OCI-LY1 (cell line): ENCODE measurements at regions not wholly inside any gene's neighbourhood (a gene's known extent, or its start where the extent isn't known, plus 50 kb on each side); places are given as distances from the start of the nearest gene placed in this dataset.

ENCODE experiments used
- H2AFZ ChIP-seq: fragments of 200-600 bp; sonication (generic), shearing (Covaris generic); 2 replicates; pipeline ENCODE4 v1.6.0; 2014; ENCODE audit warnings: antibody characterized with exemption, mild to moderate bottlenecking, low read length
- H3F3A ChIP-seq: fragments of 200-600 bp; sonication (generic), shearing (Covaris generic); 2 replicates; pipeline ENCODE4 v1.6.0; 2014; ENCODE audit warnings: mild to moderate bottlenecking, antibody characterized with exemption, low read length, moderate library complexity; ENCODE audit not compliant: insufficient read depth
- H3K27ac ChIP-seq: fragments of 200-600 bp; sonication (generic); 2 replicates; pipeline ENCODE4 v1.5.1; 2014; ENCODE audit warnings: low read length, mixed run types, mild to moderate bottlenecking, low read depth; ENCODE audit not compliant: poor library complexity, severe bottlenecking
- H3K27me3 ChIP-seq: fragments of 200-600 bp; sonication (generic); 2 replicates; pipeline ENCODE4 v1.6.0; 2014; ENCODE audit warnings: antibody characterized with exemption, mild to moderate bottlenecking, low read length, moderate library complexity; ENCODE audit not compliant: insufficient read depth
- H3K36me3 ChIP-seq: fragments of 200-600 bp; sonication (generic); 2 replicates; pipeline ENCODE4 v1.6.1; 2014; ENCODE audit warnings: mild to moderate bottlenecking, antibody characterized with exemption, low read length, moderate library complexity, mixed read lengths; ENCODE audit not compliant: insufficient read depth
- H3K4me1 ChIP-seq: fragments of 200-600 bp; sonication (generic); 2 replicates; pipeline ENCODE4 v1.5.1; 2014; ENCODE audit warnings: mild to moderate bottlenecking, low read length, moderate library complexity; ENCODE audit not compliant: insufficient read depth, severe bottlenecking
- H3K4me2 ChIP-seq: fragments of 200-600 bp; sonication (generic), shearing (Covaris generic); 2 replicates; pipeline ENCODE4 v1.6.1; 2014; ENCODE audit warnings: low read length
- H3K4me3 ChIP-seq: fragments of 200-600 bp; sonication (generic); 2 replicates; pipeline ENCODE4 v1.5.1; 2014; ENCODE audit warnings: low read length, low read depth, mild to moderate bottlenecking, mixed read lengths; ENCODE audit not compliant: poor library complexity, severe bottlenecking
- H3K79me2 ChIP-seq: fragments of 200-600 bp; shearing (Covaris generic); 2 replicates; pipeline ENCODE4 v1.6.1; 2016; ENCODE audit warnings: mixed run types, low read length, mixed read lengths; ENCODE audit not compliant: insufficient read depth
- H3K9ac ChIP-seq: fragments of 200-600 bp; sonication (generic), shearing (Covaris generic); 2 replicates; pipeline ENCODE4 v1.6.1; 2014; ENCODE audit warnings: mild to moderate bottlenecking, low read length, mixed read lengths
- H3K9me2 ChIP-seq: fragments of 200-600 bp; sonication (generic), shearing (Covaris generic); 2 replicates; pipeline ENCODE4 v1.6.1; 2014; ENCODE audit warnings: low read depth, mild to moderate bottlenecking, low read length, mixed read lengths
- H3K9me3 ChIP-seq: fragments of 200-600 bp; shearing (Covaris generic); 2 replicates; pipeline ENCODE4 v1.6.1; 2014; ENCODE audit warnings: low read length, mixed read lengths
- H4K20me1 ChIP-seq: fragments of 200-600 bp; sonication (generic), shearing (Covaris generic); 2 replicates; pipeline ENCODE4 v1.6.0; 2016; ENCODE audit warnings: mild to moderate bottlenecking, low read length; ENCODE audit not compliant: insufficient read depth
- EZH2 ChIP-seq: fragments of 200-600 bp; sonication (generic), shearing (Covaris generic); IDR thresholded peaks from 2 replicates; pipeline ENCODE4 v1.8.0; 2017; ENCODE audit warnings: borderline replicate concordance, mixed run types, mild to moderate bottlenecking, antibody characterized with exemption, low read length, moderate library complexity, mixed read lengths
- TF ChIP-seq, protein P1 (sequence below): fragments of 200-600 bp; sonication (generic), shearing (Covaris generic); IDR thresholded peaks from 2 replicates; pipeline ENCODE4 v1.5.1; 2017; ENCODE audit warnings: mild to moderate bottlenecking, antibody characterized with exemption, low read length, moderate library complexity, mixed read lengths

DNA sequence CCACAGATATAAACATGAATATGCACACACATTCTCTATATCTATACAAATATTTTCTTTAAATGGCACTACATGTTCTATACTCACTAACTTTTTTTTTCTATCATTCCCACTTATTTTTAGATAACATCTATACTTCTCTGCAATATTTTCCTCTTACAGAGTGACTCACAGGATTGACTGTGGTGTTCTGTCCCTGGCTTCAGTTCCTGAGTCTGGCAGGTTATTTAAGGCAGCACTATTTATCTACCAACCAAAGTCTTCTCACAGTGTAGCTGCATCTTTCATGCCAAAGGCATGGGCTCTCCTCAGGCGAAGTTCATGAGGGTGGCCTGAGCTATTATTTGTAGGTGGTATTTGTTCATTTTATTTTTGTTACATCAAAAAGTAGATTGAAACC lies 409.0 kb downstream of the PRR16 start:
- no peak overlapping the region for H3K4me2 ChIP-seq
- no peaks in the 10 kb centered on the region for H3K27me3 ChIP-seq
- no peaks in the 10 kb centered on the region for H3K36me3 ChIP-seq
- no peak overlapping the region for H3K9ac ChIP-seq
- no peaks in the 10 kb centered on the region for H3K9me3 ChIP-seq
- no peaks in the 10 kb centered on the region for H3F3A ChIP-seq
- H3K27ac ChIP-seq, result no peak overlapping the region
- no peaks in the 10 kb centered on the region for H3K4me1 ChIP-seq
- no peaks in the 10 kb centered on the region for H3K9me2 ChIP-seq
- H3K4me3 ChIP-seq, result no peak overlapping the region
- TF ChIP-seq, protein P1, sequence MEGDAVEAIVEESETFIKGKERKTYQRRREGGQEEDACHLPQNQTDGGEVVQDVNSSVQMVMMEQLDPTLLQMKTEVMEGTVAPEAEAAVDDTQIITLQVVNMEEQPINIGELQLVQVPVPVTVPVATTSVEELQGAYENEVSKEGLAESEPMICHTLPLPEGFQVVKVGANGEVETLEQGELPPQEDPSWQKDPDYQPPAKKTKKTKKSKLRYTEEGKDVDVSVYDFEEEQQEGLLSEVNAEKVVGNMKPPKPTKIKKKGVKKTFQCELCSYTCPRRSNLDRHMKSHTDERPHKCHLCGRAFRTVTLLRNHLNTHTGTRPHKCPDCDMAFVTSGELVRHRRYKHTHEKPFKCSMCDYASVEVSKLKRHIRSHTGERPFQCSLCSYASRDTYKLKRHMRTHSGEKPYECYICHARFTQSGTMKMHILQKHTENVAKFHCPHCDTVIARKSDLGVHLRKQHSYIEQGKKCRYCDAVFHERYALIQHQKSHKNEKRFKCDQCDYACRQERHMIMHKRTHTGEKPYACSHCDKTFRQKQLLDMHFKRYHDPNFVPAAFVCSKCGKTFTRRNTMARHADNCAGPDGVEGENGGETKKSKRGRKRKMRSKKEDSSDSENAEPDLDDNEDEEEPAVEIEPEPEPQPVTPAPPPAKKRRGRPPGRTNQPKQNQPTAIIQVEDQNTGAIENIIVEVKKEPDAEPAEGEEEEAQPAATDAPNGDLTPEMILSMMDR, result no peak
- no peak for TF ChIP-seq EZH2
- no peak overlapping the region for H2AFZ ChIP-seq
- no peaks in the 10 kb centered on the region for H3K79me2 ChIP-seq
- H4K20me1 ChIP-seq, result no peaks in the 10 kb centered on the region

DNA sequence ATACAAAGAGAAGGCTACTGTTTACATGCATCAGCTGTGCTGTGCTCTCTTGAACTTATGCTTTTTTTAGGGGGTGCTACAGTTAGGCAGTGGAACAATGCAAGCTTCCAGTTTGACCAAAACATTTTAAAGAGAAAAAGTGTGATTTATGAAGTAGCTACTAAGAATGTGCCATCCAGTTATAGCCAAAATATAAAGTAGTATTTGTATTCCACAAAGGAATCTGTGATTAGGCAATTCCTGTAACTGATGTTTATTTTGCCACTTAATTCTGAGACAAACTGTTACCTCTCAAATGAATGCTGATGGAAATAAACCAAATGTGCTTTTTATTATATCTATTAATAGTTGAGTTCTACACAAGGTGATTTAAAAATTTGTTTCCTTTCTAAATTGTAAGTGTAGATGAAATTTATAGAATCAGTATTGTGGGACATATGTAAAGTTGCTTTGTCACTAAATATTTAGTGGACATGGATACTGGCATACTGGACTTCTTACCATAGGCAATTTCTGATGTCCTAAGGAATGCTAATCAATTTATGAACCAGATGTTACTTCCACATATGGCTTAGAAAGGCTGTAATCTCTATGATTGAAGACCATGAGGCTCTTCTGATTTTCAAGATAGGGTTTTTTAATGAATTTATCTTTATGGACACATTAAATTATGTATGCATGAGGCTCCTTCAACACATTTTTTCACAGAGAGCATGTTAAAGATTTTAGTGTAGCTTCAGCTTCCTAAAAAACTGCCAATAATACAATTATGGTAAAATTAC lies 410.2 kb downstream of the PRR16 start:
- H3K27me3 ChIP-seq, result no peaks in the 10 kb centered on the region
- H2AFZ ChIP-seq, result no peak overlapping the region
- H3K9me2 ChIP-seq, result no peaks in the 10 kb centered on the region

GRCh38 chr5:120882038-120882775 lies 418.1 kb downstream of the PRR16 start:
- no peak overlapping the region for H2AFZ ChIP-seq
- H3K4me1 ChIP-seq, result no peaks in the 10 kb centered on the region
- no peaks in the 10 kb centered on the region for H3K9me2 ChIP-seq
- H3K79me2 ChIP-seq, result no peaks in the 10 kb centered on the region
- TF ChIP-seq, protein P1, result no peak
- TF ChIP-seq EZH2, result no peak
- H4K20me1 ChIP-seq, result no peaks in the 10 kb centered on the region
- H3K9ac ChIP-seq, result no peak overlapping the region
- H3K36me3 ChIP-seq, result no peaks in the 10 kb centered on the region
- no peaks in the 10 kb centered on the region for H3K27me3 ChIP-seq
- H3K27ac ChIP-seq, result no peak overlapping the region
- no peaks in the 10 kb centered on the region for H3F3A ChIP-seq
- no peaks in the 10 kb centered on the region for H3K9me3 ChIP-seq
- H3K4me2 ChIP-seq, result no peak overlapping the region
- H3K4me3 ChIP-seq, result no peak overlapping the region

More for the DNA sequence above, 410.2 kb downstream of the PRR16 start:
- TF ChIP-seq EZH2, result no peak
- TF ChIP-seq, protein P1, result no peak
- Histone ChIP-seq H3F3A (no peaks in the 10 kb centered on the region), H3K36me3 (no peaks in the 10 kb centered on the region), H3K4me1 (no peaks in the 10 kb centered on the region), H3K79me2 (no peaks in the 10 kb centered on the region), H4K20me1 (no peaks in the 10 kb centered on the region), H3K27ac (no peak overlapping the region), H3K4me3 (no peak overlapping the region), H3K9me3 (no peaks in the 10 kb centered on the region), H3K9ac (no peak overlapping the region), H3K4me2 (no peak overlapping the region)
